ENCODE measurements at regions not wholly inside any gene's neighbourhood (a gene's known extent, or its start where the extent isn't known, plus 50 kb on each side); places are given as distances from the start of the nearest gene placed in this dataset.

- no peak for DNase-seq (ENCODE audit: extremely low read depth in 1 of 11, low read depth in 9 of 11, low spot score in 4 of 11)
These were observed 344.9 kb downstream of the EFNA5 start for GRCh38 chr5:107325866-107326265.

DNA sequence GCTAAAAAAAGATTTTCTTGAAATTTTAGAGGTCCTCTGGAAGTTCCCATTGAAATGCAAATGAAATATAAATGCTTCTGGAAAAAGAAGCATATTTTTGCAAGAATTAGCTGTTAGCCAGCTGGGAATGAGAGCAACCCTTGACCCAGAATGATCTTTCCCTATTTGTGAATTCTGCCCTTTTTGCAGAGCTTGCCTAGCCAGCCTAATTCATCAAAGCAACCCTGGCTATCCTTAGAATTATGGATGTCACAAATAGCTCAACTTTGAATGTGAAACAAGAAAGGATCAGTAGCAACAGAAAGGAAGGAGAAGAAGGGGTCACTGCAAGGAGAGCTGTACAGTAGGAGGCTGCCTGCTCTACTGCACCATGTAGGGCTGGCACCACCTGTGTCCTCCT lies 345.9 kb downstream of the EFNA5 start:
- DNase-seq (ENCODE audit: extremely low read depth in 1 of 11, low read depth in 9 of 11, low spot score in 4 of 11) = no peak

- no peak for DNase-seq (ENCODE audit: extremely low read depth in 1 of 11, low read depth in 9 of 11, low spot score in 4 of 11)
These were observed 346.7 kb downstream of the EFNA5 start for GRCh38 chr5:107324071-107324470.

GRCh38 chr5:107323536-107323935 lies 347.2 kb downstream of the EFNA5 start:
- DNase-seq (ENCODE audit: extremely low read depth in 1 of 11, low read depth in 9 of 11, low spot score in 4 of 11) = no peak

GRCh38 chr5:107322936-107323335 lies 347.8 kb downstream of the EFNA5 start:
- peak in 1 of 11 donors; percentile 10 for DNase-seq (ENCODE audit: extremely low read depth in 1 of 11, low read depth in 9 of 11, low spot score in 4 of 11)

DNA sequence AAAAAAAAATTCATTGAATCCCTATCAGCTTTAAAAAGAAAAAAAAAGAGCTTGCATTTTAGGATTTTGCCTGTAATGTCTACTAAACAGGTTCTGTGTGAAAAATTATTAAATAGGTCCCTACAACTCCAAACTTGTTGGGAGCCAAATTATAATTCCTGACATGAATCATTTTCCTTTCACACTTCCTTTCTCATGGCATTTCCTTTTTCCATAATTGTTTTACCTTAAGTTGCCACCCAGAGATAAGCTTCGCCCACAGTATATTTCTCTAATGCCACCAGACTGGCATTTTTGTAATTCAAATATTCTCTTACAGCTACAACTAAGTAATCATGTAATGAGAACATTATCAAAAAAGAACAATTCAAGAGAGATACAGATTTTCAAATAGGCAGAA lies 348.8 kb downstream of the EFNA5 start:
- DNase-seq (ENCODE audit: extremely low read depth in 1 of 11, low read depth in 9 of 11, low spot score in 4 of 11) = no peak

GRCh38 chr5:107320846-107321245 lies 349.9 kb downstream of the EFNA5 start:
- no peak for DNase-seq (ENCODE audit: extremely low read depth in 1 of 11, low read depth in 9 of 11, low spot score in 4 of 11)

DNA sequence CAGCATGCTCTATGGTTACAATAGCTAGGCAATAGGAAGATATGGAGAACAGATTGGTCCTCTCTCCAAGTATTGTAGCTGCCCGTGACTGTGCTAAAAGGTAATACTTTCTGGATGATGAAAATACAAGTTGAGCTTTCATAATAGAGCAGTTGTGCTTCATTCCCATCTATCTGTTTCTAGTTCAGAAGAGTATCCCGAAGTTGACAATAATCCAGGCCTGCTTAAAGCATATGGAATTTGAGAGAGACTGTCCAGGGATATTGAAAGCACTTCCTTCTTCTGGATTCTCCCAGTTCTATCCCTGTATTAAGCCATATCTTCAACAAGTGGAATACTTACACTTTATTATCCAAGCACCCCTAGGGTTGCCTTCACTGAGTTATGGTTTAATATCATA lies 350.4 kb downstream of the EFNA5 start:
- DNase-seq (ENCODE audit: extremely low read depth in 1 of 11, low read depth in 9 of 11, low spot score in 4 of 11) = no peak

GRCh38 chr5:107319901-107320300 lies 350.8 kb downstream of the EFNA5 start:
- DNase-seq (ENCODE audit: extremely low read depth in 1 of 11, low read depth in 9 of 11, low spot score in 4 of 11) = no peak

DNA sequence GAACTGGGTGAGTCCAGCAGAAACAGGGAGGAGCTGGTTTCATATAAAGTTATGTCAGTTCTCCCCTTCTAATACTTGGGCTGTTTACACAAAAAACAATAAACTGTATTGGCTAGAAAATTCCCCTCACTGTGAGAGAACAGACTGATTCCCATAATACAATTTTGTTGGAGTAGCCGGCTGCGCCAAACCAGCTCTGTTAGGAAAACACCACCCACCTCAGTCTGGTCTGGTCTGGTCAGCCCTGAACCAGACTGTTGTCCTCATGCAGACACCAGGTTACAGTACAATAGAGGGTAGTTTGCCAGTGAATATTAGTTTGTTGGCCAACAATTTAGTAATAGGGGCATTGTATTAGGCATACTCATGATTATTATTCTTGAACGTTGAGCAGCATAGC lies 356.4 kb downstream of the EFNA5 start:
- no peak for DNase-seq (ENCODE audit: extremely low read depth in 1 of 11, low read depth in 9 of 11, low spot score in 4 of 11)

DNA sequence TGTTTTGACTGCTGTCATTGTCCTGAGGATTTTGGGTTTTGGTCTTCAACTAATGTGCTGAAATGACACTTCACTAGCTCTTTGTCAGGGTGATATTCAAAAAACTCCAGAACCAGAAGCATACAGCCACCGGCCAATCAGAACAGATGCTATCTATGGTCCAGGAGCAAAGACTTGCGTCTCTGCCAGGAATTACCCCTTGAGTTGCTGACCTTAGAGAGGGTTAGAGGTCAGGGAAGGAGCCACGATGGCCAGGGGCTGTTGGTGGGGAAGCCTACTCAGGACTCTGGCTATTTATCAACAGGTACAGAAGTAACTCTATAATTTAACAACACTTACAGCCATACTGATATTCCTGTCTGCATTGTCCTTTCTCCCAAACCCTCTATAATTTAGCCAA lies 356.8 kb downstream of the EFNA5 start:
- DNase-seq (ENCODE audit: extremely low read depth in 1 of 11, low read depth in 9 of 11, low spot score in 4 of 11) = no peak

DNA sequence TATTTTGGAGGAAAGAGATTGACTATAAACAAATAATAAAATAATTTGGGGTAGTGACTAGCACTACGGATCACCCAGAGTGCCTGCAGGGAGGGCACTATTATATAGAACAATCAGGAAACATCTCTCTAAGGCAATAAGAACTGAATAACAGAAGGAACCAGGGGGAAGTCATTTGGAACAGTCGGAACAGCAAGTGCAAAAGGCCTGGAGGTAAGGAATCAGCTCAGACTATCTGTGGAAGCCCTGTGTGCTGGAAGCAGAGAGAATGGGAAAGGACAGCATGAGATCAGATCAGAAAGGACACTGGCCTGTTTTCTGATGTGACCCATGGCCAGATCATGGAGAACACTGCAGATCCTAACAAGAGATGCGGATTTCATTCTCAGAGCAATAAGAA lies 357.6 kb downstream of the EFNA5 start:
- no peak for DNase-seq (ENCODE audit: extremely low read depth in 1 of 11, low read depth in 9 of 11, low spot score in 4 of 11)

DNA sequence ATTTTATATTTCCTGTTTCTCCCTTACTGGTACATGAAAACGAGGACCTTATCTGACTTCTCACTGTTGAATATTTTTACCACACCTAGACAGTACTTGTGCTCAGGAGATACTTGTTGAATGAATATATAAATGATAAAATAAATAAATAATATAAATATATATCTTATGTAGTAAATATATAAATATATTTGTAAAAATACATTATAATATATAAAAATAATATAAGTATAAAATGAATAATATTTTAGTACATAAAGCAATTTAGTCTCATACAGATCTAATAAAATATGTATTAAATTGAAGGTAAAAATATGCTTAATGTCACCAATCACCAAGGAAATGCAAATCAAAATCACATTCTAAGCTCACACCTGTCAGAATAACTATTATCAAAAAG lies 360.6 kb downstream of the EFNA5 start:
- no peak for DNase-seq (ENCODE audit: extremely low read depth in 1 of 11, low read depth in 9 of 11, low spot score in 4 of 11)

- no peak for DNase-seq (ENCODE audit: extremely low read depth in 1 of 11, low read depth in 9 of 11, low spot score in 4 of 11)
These were observed 364.1 kb downstream of the EFNA5 start for GRCh38 chr5:107306594-107306993.

DNA sequence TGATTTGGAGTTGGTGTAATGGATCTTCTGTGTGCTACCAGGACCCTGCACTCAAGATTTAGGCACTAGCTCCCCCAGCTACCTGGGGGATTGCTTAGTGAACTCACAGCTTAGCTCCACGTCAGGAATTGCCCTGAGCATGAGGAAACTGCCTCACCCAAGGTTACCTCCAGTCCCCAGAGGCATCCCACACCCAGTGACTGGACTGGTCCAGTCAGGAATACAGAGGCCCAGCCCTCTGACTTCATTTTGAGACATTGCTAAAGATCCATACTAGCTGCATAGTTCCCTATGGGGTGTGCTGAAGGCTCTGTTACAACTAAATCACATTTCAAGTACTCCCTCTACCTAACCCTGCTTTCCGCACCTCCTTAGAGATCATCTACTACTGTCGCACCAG lies 364.7 kb downstream of the EFNA5 start:
- no peak for DNase-seq (ENCODE audit: extremely low read depth in 1 of 11, low read depth in 9 of 11, low spot score in 4 of 11)

GRCh38 chr5:107304684-107305083 lies 366.1 kb downstream of the EFNA5 start:
- no peak for DNase-seq (ENCODE audit: extremely low read depth in 1 of 11, low read depth in 9 of 11, low spot score in 4 of 11)

DNA sequence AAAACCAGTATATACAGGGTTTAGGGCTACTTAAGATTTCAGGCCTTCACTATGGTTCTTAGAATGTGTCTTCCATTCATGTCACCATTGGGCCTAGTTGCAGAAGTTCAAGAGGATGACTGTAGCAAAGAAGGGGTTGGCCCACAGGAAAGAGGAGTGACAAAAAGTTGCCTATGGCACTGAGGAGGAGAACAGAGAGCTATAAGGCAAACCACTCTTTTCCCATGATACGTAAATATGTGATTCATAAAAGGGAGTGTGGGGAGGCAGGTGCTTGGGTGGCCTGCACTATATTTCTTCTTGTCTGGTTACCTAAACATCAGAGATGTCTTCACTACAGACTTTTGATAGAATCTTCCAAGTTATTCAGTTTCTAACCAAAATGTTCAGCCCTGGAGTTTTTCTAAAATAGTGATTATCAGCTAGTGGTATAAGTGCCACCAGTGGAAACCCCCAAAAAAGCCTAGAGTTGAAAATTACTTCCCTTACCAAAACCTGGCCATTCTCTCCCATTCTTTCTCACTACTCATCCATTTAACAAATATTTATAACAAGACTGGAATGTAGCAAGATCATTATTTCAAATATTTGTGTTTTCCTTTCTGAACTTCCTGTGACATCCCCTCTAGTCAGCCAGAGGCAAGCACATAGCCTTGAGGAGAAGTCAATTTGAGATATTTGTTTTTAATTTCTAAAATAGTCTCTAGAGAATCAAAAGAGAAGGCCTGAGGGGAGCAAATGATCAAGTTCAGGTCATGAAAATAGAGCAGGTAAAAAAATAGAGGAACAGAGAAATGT lies 367.4 kb downstream of the EFNA5 start:
- DNase-seq (ENCODE audit: extremely low read depth in 1 of 11, low read depth in 9 of 11, low spot score in 4 of 11) = no peak

GRCh38 chr5:107302441-107302840 lies 368.3 kb downstream of the EFNA5 start:
- DNase-seq (ENCODE audit: extremely low read depth in 1 of 11, low read depth in 9 of 11, low spot score in 4 of 11) = no peak

GRCh38 chr5:107301999-107302398 lies 368.7 kb downstream of the EFNA5 start:
- DNase-seq (ENCODE audit: extremely low read depth in 1 of 11, low read depth in 9 of 11, low spot score in 4 of 11) = no peak

DNA sequence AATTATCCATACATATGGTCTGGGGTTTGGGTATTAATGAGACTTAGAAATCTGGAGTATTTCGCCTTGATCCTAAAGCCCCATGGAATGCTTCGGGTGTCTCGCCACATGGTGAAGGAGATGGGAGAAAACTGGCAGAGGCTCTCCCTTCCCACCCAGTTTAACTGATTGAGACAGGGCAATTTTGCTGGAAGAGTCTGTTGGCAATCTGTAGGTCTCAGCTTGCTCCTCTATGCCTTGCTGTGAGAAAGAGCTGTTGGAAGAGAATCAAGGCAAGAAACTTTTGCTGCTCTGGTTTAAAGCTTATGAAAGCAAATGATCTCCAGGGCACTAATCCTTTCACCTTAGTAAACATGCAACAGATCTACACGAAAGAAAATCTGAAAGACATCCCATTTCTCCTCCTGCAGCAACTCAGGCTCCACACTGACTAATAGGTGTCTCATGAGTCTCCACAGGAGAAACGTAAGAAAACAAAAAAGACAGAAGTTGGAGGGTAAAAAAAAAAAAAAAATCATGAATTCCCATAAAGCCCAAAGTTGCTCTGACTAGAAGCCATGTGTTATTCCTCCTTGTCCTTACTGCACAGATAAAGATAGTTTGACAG lies 369.9 kb downstream of the EFNA5 start:
- no peak for DNase-seq (ENCODE audit: extremely low read depth in 1 of 11, low read depth in 9 of 11, low spot score in 4 of 11)

DNA sequence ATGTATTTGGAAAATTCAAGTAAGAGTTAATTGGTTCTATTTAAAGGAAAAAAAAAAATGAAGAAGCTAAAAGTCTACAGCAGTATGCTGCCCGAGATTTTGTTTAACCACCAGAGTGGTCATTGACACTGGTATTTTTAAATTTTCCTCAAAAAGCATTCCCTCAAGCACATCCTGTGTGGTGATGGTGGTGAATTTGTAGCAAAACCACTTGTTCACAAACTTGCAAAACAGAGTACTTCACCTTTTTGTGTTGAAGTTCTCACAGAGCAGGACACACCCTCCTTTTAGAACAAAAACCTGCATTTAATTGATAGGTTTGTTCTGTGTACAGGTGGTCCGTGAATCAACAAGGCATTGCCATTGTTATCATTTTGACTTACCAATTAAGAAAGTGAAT lies 374.2 kb downstream of the EFNA5 start:
- DNase-seq (ENCODE audit: extremely low read depth in 1 of 11, low read depth in 9 of 11, low spot score in 4 of 11) = no peak
